Kidney (tissue), 13 donors: ENCODE measurements at regions not wholly inside any gene's neighbourhood (a gene's known extent, or its start where the extent isn't known, plus 50 kb on each side); places are given as distances from the start of the nearest gene placed in this dataset.

Experiments used
- DNase-seq, 5 donors: peaks; one replicate each; pipeline ENCODE4 v3.0.0-alpha.2; 2013 to 2020
- FAIRE-seq: peaks from 2 replicates; lab custom pipeline; 2012; peaks lifted over from hg19 to GRCh38; lab: Jason Lieb, UNC
- H3K27ac ChIP-seq, 2 donors: one replicate each; pipeline ENCODE4 v1.7.0; 2013; ENCODE audit warnings: low read depth in 2 of 2, low read length in 2 of 2, inconsistent platforms in 1 of 2
- H3K27me3 ChIP-seq: one replicate; pipeline ENCODE4 v1.7.1; 2013; ENCODE audit warnings: low read length, inconsistent platforms; ENCODE audit not compliant: control insufficient read depth, insufficient read depth
- H3K36me3 ChIP-seq, 3 donors: one replicate each; pipeline versions ENCODE4 v1.7.0 to v1.7.1; 2013; ENCODE audit warnings: low read length in 3 of 3, control low read depth in 1 of 3, inconsistent platforms in 1 of 3; ENCODE audit not compliant: insufficient read depth in 3 of 3, control insufficient read depth in 2 of 3
- H3K4me1 ChIP-seq, 3 donors: one replicate each; pipeline versions ENCODE4 v1.7.0 to v1.7.1; 2013; ENCODE audit warnings: low read length in 3 of 3, inconsistent platforms in 1 of 3, low read depth in 1 of 3; ENCODE audit not compliant: control insufficient read depth in 2 of 3, insufficient read depth in 2 of 3
- H3K4me3 ChIP-seq, 3 donors: one replicate each; pipeline versions ENCODE4 v1.7.0 to v1.8.1; 2013; ENCODE audit warnings: low read length in 3 of 3, control low read depth in 1 of 3, inconsistent platforms in 1 of 3
- H3K9ac ChIP-seq, 3 donors: one replicate each; pipeline versions ENCODE4 v1.7.0 to v1.7.1; 2013; ENCODE audit warnings: low read length in 3 of 3, control low read depth in 1 of 3, inconsistent platforms in 1 of 3
- H3K9me3 ChIP-seq, 3 donors: one replicate each; pipeline versions ENCODE4 v1.7.0 to v1.7.1; 2013; ENCODE audit warnings: low read length in 3 of 3, control low read depth in 1 of 3, inconsistent platforms in 1 of 3; ENCODE audit not compliant: control insufficient read depth in 2 of 3, insufficient read depth in 1 of 3
- CTCF ChIP-seq: IDR thresholded peaks from 3 replicates; pipeline ENCODE4 v1.5.1; 2012; ENCODE audit warnings: mild to moderate bottlenecking, moderate library complexity, borderline replicate concordance; ENCODE audit not compliant: insufficient read depth; ENCODE audit errors: extremely low read depth
- intact Hi-C: fragments of 100-400 bp; cut with DNase I; formaldehyde crosslinking; loops from one replicate; pipeline ENCODE4 v1.11.1; 2022
- donor health status: control.
- donor health status: control.
- donor health status: control.
- donor health status: control.
- donor health status: control.
- donor health status: DM: yes; HTN: yes; CAD: no.
- donor health status: Normal renal cell carcinoma (clear cell type).

- DNase-seq, result no peak
Measured at GRCh38 chr20:54839224-54839623, 363.8 kb downstream of the DOK5 start.

GRCh38 chr20:54837226-54837625 is 361.8 kb downstream of the DOK5 start:
- TF ChIP-seq CTCF, result no peak
- no peak overlapping the region for H3K9ac ChIP-seq
- no peak overlapping the region for H3K4me3 ChIP-seq
- FAIRE-seq (no peak), DNase-seq (no peak)
- no peak overlapping the region for H3K27ac ChIP-seq
- H3K27me3 ChIP-seq, result no peaks in the 10 kb centered on the region
- intact Hi-C loops, result no loop called here
- no peaks in the 10 kb centered on the region for H3K9me3 ChIP-seq
- H3K36me3 ChIP-seq, result no peaks in the 10 kb centered on the region
- H3K4me1 ChIP-seq, result no peaks in the 10 kb centered on the region

More at GRCh38 chr20:54839224-54839623, 363.8 kb downstream of the DOK5 start:
- H3K27me3 ChIP-seq, result no peaks in the 10 kb centered on the region
- intact Hi-C loops, result no loop called here
- H3K4me1 ChIP-seq, result no peaks in the 10 kb centered on the region
- H3K9me3 ChIP-seq, result no peaks in the 10 kb centered on the region
- H3K9ac ChIP-seq, result no peak overlapping the region
- no peak for TF ChIP-seq CTCF
- H3K27ac ChIP-seq, result no peak overlapping the region
- FAIRE-seq, result no peak
- H3K36me3 ChIP-seq, result no peaks in the 10 kb centered on the region
- H3K4me3 ChIP-seq, result no peak overlapping the region

GRCh38 chr20:54822386-54822785 is 347.0 kb downstream of the DOK5 start:
- no peaks in the 10 kb centered on the region for H3K36me3 ChIP-seq
- H3K4me1 ChIP-seq, result no peaks in the 10 kb centered on the region
- no peak overlapping the region for H3K27ac ChIP-seq
- intact Hi-C loops, result no loop called here
- H3K9ac ChIP-seq, result no peak overlapping the region
- TF ChIP-seq CTCF, result no peak
- no peaks in the 10 kb centered on the region for H3K27me3 ChIP-seq
- FAIRE-seq (no peak), DNase-seq (no peak)
- H3K4me3 ChIP-seq, result no peak overlapping the region
- no peaks in the 10 kb centered on the region for H3K9me3 ChIP-seq

- Histone ChIP-seq H3K36me3 (no peaks in the 10 kb centered on the region), H3K27ac (no peak overlapping the region), H3K9ac (no peak overlapping the region), H3K9me3 (no peaks in the 10 kb centered on the region), H3K27me3 (no peaks in the 10 kb centered on the region), H3K4me3 (no peak overlapping the region), H3K4me1 (no peaks in the 10 kb centered on the region)
- intact Hi-C loops, result no loop called here
- no peak for TF ChIP-seq CTCF
- no peak for FAIRE-seq
- DNase-seq, result no peak
Measured at GRCh38 chr20:54820392-54820791, 345.0 kb downstream of the DOK5 start.
